GM19452 (cell line): ENCODE measurements at regions not wholly inside any gene's neighbourhood (a gene's known extent, or its start where the extent isn't known, plus 50 kb on each side); places are given as distances from the start of the nearest gene placed in this dataset.

Experiments used
- ATAC-seq: cut with Tn5 transposase; IDR thresholded peaks from one replicate; pipeline ENCODE4 v1.9.1; 2021; ENCODE audit not compliant: unreplicated experiment

GRCh38 chr7:136050462-136050847 lies 73.3 kb upstream of the MTPN start:
- no peak for ATAC-seq

- no peak for ATAC-seq
Observed at GRCh38 chr7:136049818-136050461, 72.8 kb upstream of the MTPN start.

- no peak for ATAC-seq
Observed at GRCh38 chr7:136049117-136049516, 72.0 kb upstream of the MTPN start.

- no peak for ATAC-seq
Observed at GRCh38 chr7:136046548-136046947, 69.4 kb upstream of the MTPN start.

GRCh38 chr7:136045992-136046391 lies 68.8 kb upstream of the MTPN start:
- ATAC-seq = no peak

- no peak for ATAC-seq
Observed at GRCh38 chr7:136045181-136045580, 68.0 kb upstream of the MTPN start.

GRCh38 chr7:136039577-136040345 lies 62.6 kb upstream of the MTPN start:
- no peak for ATAC-seq

- no peak for ATAC-seq
Observed at GRCh38 chr7:136036336-136036735, 59.2 kb upstream of the MTPN start.

- no peak for ATAC-seq
Observed at GRCh38 chr7:136034132-136034531, 57.0 kb upstream of the MTPN start.

GRCh38 chr7:136033413-136034031 lies 56.4 kb upstream of the MTPN start:
- ATAC-seq = no peak

- peak; percentile 87 for ATAC-seq
Observed at GRCh38 chr7:136030867-136031318, 53.7 kb upstream of the MTPN start.

- no peak for ATAC-seq
Observed at GRCh38 chr7:136030330-136030729, 53.2 kb upstream of the MTPN start.

- ATAC-seq = no peak
Observed at GRCh38 chr7:136027160-136027559, 50.0 kb upstream of the MTPN start.
